Glutamatergic neuron (in vitro differentiated cells): ENCODE measurements at regions not wholly inside any gene's neighbourhood (a gene's known extent, or its start where the extent isn't known, plus 50 kb on each side); places are given as distances from the start of the nearest gene placed in this dataset.

ENCODE experiments used
- DNase-seq: peaks from one replicate; pipeline ENCODE4 v3.0.0; 2022
- H3K27ac Mint-ChIP-seq: one replicate; pipeline ENCODE4 v1.8.0; 2020; ENCODE audit warnings: mild to moderate bottlenecking, mixed read lengths, inconsistent platforms; ENCODE audit not compliant: unreplicated experiment
- H3K27me3 Mint-ChIP-seq: one replicate; pipeline ENCODE4 v1.8.0; 2020; ENCODE audit warnings: mild to moderate bottlenecking, moderate library complexity, mixed read lengths, inconsistent platforms; ENCODE audit not compliant: unreplicated experiment
- H3K36me3 Mint-ChIP-seq: one replicate; pipeline ENCODE4 v1.8.0; 2020; ENCODE audit warnings: mild to moderate bottlenecking, mixed read lengths, inconsistent platforms; ENCODE audit not compliant: unreplicated experiment
- H3K4me1 Mint-ChIP-seq: one replicate; pipeline ENCODE4 v1.8.0; 2020; ENCODE audit warnings: mild to moderate bottlenecking, low read depth, mixed read lengths, inconsistent platforms; ENCODE audit not compliant: unreplicated experiment
- H3K4me3 Mint-ChIP-seq: one replicate; pipeline ENCODE4 v1.8.0; 2020; ENCODE audit warnings: mild to moderate bottlenecking, mixed read lengths, inconsistent platforms; ENCODE audit not compliant: unreplicated experiment
- H3K9me3 Mint-ChIP-seq: one replicate; pipeline ENCODE4 v1.8.0; 2020; ENCODE audit warnings: mild to moderate bottlenecking, moderate library complexity, mixed read lengths, inconsistent platforms; ENCODE audit not compliant: unreplicated experiment
- TF ChIP-seq, protein P1 (sequence below): fragments of 200-600 bp; sonication (generic); IDR thresholded peaks from one replicate; pipeline ENCODE4 v1.5.0; 2021; ENCODE audit not compliant: partially characterized antibody, unreplicated experiment

DNA sequence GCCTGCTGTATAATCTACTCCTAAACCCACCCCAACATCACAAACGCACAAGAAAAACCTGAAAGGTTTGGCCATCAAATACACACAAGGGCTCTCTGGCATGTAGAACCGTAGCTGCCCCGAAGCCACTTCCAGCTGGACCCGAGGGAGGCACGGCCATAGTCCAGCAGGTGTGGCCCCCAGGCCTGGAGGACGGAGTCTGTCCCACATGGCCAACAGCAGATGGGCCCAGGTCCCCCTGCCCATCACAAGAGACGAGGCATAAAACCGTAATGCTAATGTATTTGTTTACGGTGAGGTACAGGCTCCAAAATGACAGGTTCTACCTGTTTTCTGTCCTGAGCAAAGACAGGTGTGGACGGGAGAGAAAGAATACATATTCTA, 234.2 kb downstream of the SYK start:
- no peaks in the 10 kb centered on the region for H3K36me3 Mint-ChIP-seq
- no peak overlapping the region for H3K27ac Mint-ChIP-seq
- TF ChIP-seq, protein P1, sequence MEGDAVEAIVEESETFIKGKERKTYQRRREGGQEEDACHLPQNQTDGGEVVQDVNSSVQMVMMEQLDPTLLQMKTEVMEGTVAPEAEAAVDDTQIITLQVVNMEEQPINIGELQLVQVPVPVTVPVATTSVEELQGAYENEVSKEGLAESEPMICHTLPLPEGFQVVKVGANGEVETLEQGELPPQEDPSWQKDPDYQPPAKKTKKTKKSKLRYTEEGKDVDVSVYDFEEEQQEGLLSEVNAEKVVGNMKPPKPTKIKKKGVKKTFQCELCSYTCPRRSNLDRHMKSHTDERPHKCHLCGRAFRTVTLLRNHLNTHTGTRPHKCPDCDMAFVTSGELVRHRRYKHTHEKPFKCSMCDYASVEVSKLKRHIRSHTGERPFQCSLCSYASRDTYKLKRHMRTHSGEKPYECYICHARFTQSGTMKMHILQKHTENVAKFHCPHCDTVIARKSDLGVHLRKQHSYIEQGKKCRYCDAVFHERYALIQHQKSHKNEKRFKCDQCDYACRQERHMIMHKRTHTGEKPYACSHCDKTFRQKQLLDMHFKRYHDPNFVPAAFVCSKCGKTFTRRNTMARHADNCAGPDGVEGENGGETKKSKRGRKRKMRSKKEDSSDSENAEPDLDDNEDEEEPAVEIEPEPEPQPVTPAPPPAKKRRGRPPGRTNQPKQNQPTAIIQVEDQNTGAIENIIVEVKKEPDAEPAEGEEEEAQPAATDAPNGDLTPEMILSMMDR = no peak
- no peak overlapping the region for H3K4me3 Mint-ChIP-seq
- H3K4me1 Mint-ChIP-seq = peaks cover 20% of the 10 kb centered on the region
- peaks cover 2% of the 10 kb centered on the region for H3K9me3 Mint-ChIP-seq
- no peak for DNase-seq
- peaks cover 5% of the 10 kb centered on the region for H3K27me3 Mint-ChIP-seq

DNA sequence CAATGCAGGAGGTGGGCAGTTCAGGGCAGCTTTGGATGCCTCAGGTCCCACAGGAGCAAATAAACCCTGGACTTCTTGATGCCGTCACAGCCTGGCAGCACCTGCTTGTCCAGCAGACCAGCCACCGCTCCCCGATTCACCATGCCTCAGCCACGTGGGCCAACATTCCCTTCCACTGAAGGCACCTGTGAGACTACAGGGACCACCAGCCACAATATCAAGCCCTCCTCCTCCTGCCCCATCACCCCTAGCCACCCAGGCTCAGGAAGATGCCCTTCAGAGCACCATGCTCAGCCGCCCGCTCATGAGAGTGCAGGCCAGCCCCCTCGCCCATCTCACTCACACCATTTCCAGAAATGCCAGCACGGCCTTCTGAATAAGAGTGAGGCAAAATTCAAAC, 234.7 kb downstream of the SYK start:
- H3K27ac Mint-ChIP-seq = no peak overlapping the region
- no peak for DNase-seq
- H3K36me3 Mint-ChIP-seq = no peaks in the 10 kb centered on the region
- H3K9me3 Mint-ChIP-seq = peaks cover 2% of the 10 kb centered on the region
- H3K27me3 Mint-ChIP-seq = peaks cover 5% of the 10 kb centered on the region
- peaks cover 20% of the 10 kb centered on the region for H3K4me1 Mint-ChIP-seq
- TF ChIP-seq, protein P1 = no peak
- no peak overlapping the region for H3K4me3 Mint-ChIP-seq

DNA sequence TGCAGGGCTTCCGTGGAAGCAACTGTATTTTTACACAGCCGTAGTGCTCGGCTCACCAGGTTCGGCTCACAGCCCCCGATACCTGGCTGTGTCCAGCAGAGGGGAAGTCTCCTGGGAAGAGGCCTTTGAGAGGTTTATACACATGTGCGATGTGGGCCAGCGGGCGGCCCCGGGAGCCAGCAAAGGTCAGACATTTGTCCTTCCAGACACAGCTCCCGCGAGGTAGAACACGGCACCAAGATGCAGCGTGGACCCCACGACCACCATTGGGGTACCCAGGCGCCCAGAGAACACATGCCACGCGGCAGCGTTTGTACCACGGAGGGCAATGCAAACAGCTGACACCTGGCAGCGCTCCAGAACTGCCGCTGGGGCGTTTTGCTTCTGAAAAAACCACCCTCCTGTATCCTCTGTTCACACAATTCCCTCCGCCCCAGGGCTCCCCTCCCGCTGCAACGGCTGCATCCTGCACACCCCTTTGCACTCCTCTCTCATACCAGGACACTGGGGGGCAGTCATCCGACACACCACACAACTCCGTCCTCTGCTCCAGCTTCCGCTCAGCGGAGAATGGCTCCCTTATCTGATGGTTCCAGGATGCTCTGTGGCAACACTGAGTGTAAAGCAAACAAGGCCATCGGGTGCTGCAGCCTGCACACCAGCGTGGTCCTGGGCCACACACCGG, 235.3 kb downstream of the SYK start:
- Mint-ChIP-seq H3K4me1 (peaks cover 20% of the 10 kb centered on the region), H3K36me3 (no peaks in the 10 kb centered on the region), H3K4me3 (peak overlapping the region; percentile 12), H3K27me3 (peaks cover 5% of the 10 kb centered on the region), H3K27ac (peak overlapping the region; percentile 33), H3K9me3 (peaks cover 2% of the 10 kb centered on the region)
- DNase-seq = peak; percentile 71
- TF ChIP-seq, protein P1 = no peak

DNA sequence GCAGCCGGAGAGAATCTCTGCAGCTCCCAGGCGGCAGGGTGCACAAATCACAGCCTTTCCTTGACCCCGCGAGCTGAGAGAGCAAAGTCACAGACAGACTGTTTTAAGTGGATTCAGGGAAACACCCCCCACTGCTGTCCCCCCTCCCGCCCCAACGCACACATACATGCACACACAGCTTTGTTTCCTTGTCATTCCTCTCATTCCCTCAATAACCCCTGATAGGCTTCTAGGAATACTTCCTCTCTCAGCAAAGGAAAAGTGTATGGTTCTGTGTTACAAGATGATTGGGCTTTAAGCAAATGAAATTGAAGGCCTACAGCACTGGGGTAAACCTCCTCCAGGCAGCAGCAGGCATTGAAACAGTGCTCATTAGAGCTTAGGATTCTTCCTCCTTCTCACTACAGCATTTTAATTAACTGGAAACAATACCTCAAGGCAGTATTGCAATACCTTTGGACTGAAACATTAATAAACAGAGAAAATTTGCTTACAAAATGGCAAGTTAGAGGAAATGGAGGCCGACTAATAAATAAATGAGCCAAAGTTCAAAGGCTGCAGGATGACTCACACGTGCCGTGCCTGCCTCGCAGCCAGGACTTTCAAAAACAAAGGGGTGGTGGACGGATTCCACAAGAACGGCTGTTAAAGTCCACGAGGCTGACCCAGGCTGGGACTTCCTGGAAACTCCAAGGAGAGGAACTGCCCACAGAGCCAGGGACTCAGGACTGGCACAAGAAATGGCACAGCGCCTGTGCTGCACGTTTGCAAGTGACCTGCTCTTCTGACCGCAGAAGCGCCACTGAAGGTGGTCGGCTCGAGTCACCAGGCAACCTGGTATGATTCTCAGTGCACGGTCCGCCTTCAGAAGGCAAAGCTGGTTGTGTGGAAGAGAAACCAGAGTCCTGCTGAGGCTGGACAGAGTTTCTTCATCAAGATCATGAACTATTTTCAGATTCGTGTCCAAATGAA, 236.2 kb downstream of the SYK start:
- Mint-ChIP-seq H3K4me1 (peaks cover 20% of the 10 kb centered on the region), H3K36me3 (no peaks in the 10 kb centered on the region), H3K4me3 (peak overlapping the region; percentile 12), H3K9me3 (peaks cover 2% of the 10 kb centered on the region), H3K27ac (peak overlapping the region; percentile 33), H3K27me3 (peaks cover 5% of the 10 kb centered on the region)
- no peak for DNase-seq
- TF ChIP-seq, protein P1 = no peak
